CD4-positive, alpha-beta T cell treated with Interleukin-21 for 1 hour (primary cell): ENCODE measurements at regions not wholly inside any gene's neighbourhood (a gene's known extent, or its start where the extent isn't known, plus 50 kb on each side); places are given as distances from the start of the nearest gene placed in this dataset.
"Not testable (repeated sequence)": the region's sequence is repeated elsewhere in the genome, so short reads cannot be mapped to it uniquely, and the experiment has no call there.

Experiments
- DNase-seq: peaks from one replicate; pipeline ENCODE4 v3.0.0-alpha.2; 2020

DNA sequence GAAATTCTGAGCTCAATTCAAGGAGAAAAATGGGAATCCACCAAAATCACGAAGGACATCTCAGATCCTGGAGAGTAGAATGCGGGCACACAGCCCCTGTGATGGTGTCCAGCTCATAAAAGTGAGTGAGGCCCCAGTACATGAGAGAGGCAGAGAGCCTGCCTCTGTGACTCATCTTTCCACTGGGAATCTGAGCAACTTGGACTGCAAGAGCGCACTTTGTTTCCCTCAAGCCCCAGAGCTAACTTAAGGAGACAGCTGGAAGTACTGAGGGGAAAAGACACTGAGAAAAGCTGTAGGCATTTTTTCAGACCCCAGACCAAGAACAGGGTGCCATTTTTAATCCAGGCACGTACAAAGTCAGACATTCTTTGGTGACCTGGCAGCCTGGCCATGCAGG lies 273.7 kb downstream of the C11orf87 start:
- DNase-seq = no peak

DNA sequence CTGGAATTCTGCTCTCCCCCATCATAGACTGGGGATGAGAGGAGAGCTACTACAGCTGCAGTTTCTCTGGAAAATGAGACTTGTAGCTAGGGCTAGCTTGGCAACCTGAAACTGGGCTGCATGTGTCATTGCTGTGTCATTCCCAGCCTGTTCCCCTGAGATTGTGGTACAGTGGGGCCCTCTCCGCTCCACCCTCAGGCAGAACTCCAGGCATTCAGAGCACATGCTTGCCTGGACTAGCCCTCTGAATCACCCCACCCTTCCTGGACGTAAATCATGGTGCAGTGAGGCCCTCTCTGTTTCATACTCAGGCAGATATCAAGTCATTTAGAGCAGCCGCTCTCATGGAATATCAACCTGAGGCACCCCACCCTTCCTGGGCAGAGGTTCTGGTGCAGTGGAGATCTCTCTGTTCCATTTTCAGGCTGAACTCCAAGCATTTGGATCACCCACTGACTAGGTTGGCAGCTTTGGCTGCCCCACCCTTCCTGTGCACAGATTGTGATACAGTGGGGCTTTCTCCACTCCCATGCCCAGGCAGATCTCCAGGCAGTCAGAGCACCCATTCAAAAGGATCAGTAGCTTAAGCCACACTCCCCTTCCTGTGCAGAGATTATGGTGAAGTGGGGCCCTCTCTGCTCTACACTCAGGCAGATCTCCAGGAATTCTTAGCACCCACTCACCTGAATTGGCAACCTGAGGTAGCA lies 274.4 kb downstream of the C11orf87 start:
- DNase-seq = no peak

DNA sequence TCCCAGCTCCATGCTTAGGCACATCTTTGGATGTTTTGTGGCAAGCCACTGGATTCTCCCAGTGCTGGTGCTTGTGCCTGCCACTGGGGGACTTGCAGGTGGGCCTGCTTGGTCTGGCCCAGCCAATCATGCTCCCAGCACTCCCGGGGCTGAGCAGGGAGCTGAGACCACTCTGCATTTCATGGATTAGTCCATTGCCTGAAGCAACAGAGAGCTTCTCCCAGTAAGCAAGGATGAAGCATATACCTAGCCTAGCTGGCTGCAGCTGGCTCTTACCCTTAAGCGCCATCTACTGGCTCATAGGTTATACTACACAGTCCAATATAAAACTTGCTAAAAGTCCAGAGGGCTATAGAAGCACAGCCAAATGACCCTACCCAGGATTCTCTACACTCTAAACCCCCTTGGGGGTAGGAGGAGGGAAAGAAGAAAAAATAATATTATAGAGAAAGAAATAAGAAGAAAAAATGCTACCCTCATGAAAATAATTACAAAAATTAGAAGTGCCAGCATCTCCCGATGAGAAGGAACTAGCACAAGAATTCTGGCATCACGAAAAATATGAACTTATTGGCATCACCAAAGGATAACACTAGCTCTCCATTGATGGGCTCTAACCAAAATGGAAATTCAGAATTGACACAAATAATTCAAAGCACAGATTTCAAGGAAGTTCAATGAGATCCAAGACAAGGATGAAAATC lies 275.3 kb downstream of the C11orf87 start:
- DNase-seq = no peak

DNA sequence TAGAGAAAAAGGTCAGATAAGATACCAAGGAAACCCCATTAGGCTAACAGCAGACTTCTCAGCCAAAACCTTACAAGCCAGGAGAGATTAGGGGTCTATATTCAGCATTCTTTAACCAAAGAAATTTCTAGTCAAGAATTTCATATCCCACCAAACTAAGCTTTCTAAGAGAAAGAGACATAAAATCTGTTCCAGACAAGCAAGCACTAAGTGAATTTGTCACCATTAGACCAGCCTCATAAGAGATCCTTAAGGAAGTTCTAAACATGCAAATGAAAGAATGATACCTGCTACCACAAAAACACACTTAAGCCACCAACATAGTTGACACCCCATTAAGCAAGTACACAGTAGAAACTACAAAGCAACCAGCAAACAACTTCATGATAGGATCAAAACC lies 276.2 kb downstream of the C11orf87 start:
- no peak for DNase-seq

DNA sequence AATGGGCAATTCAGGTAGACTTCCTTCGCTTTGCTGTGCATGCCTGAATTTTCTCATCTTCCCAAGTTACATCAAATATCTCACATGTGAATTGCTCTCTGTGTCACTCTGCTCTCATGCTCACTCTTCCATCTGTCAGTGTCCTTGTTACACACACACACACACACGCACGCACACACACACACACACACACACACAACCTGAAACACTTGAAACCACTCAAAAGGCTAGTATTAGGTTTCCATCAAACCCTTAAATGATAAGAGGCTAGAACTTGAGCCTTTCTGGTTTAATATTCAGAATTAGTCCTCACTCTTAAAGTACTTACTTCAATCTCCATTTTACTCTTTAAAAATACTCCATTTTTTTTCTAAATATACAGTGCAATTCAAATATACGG lies 282.4 kb downstream of the C11orf87 start:
- no peak for DNase-seq

DNA sequence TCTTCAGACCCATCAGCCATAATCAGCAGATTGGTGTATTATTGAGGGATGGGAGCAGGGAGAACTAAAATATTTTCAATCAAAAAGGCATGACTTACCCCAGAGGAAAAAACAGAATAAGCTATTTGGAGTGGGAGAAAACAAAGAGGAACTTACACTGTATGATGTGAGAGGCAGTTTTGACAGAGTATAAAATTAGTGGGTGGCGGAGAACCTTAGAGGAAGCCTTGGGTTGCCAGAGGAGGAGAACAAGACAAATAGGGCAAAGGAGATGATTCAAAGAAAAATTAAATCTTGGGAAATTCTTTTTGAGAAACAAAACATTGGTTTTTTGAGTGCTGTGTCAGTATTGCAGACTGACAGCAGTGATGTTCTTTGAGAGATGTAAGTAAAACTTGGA lies 285.0 kb downstream of the C11orf87 start:
- no peak for DNase-seq

DNA sequence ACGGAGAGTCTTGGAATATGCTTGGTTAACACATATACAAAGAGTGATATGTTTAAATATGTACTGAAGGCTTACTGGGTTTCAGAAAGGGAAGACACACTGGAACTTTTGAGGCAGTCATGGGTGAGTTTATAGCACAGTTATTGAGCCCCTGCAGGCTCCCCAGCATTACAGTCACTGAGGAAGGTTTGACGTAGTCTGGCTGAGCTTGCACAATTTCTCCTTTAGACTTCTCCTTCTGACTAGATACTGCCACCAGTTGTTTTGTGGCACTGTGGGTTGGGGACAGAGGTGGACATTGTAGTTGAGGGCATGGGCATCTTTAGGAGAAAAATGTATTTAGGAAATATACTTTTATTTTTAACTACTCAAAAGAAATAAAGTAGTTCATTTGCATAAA lies 285.4 kb downstream of the C11orf87 start:
- no peak for DNase-seq

DNA sequence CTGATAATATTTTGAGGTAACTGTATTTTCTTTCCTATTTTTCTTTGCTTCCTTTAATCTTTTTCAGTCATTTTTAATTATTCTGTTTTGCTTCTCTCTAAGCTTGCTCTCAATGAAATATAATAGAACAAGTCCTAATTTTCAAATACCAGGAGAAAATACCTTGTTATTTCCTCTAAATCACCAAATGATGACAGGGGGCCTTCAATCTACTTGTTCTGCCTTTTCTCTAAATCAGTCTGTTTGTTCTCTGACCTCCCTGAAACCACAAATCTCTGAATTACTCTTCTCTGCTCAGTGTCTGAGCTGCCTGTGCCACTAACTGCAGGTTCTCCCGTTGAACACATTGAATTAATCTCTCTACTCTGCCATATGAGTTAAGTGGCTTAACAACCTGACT lies 286.2 kb downstream of the C11orf87 start:
- no peak for DNase-seq

DNA sequence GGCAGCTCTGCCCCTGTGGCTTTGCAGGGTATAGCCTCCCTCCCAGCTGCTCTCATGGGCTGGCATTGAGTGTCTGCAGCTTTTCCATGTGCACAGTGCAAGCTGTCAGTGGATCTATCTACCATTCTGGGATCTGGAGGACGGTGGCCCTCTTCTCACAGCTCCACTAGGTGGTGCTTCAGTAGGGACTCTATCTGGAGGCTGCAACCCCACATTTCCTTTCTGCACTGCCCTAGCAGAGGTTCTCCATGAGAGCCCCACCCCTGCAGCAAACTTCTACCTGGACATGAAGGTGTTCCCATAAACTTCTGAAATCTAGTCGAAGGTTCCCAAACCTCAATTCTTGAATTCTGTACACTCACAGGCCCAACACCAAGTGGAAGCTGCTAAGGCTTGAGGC lies 292.5 kb downstream of the C11orf87 start:
- not testable (repeated sequence) for DNase-seq

DNA sequence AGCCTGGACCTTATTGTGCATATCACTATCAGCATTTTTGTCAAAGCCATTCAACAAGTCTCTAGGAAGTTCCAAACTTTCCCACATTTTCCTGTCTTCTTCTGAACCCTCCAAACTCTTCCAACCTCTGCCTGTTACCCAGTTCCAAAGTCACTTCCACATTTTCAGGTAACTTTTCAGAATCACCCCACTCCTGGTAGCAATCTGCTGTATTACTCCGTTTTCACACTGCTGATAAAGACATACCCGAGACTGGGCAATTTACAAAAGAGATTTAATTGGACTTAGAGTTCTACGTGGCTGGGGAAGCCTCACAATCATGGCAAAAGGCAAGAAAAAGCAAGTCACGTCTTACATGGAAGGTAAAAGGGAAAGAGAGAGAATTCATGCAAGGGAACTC lies 293.4 kb downstream of the C11orf87 start:
- DNase-seq = not testable (repeated sequence)

DNA sequence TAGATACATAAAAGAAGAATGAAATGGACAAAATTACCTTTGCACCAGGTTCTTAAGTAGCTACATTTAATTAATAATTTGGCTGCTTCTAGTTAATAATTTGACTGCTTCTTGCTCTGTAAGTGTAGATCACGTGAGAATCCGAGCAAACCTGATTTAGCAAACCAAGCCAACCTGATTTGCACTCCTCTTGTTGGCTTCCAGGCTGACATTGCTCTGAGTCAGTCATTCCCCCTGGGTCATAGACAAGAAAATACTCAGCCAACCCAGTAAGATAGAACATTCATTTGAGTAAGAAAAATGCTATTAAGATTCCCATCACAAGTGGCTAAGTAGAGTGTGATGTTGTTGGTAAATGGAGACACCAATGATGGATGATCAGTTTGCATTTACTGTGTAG lies 304.1 kb downstream of the C11orf87 start:
- DNase-seq = no peak

DNA sequence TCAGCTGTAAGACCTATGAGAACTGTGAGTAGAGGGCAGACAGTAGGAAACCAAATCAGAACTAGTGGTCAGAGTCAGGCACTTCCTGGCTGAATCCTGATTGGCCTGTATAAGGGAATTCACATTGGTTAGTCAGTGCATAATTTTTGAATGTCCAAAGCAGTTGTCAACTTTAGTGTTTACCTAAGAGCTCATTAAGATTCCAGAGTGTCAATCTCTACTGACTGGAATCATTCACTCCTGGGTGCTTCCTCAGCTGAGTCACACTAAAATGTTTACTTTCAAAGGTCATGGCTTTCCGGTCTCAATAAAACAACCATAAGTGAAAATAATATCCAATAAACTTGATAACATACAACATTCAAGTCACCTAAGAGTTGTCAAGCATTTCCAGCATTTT lies 306.1 kb downstream of the C11orf87 start:
- no peak for DNase-seq

DNA sequence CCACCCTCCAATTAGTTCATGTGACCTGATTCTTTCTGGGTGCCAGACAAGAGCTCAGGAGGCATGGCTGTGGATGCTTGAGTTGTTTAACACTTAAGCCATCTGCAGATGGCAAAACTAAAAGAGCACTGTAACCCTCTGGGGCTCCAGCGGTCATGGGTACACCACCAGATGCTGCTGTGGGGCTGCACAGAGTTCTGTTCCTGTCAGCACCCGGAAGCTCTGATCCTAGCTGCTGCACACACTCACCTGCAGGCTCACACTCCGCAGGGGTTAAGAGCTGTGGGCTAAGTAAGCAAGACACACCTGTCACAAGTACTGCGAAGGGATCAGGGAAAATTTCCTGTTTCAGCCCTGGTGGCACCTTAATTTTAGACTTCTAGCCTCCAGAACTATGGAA lies 307.8 kb downstream of the C11orf87 start:
- DNase-seq = no peak

DNA sequence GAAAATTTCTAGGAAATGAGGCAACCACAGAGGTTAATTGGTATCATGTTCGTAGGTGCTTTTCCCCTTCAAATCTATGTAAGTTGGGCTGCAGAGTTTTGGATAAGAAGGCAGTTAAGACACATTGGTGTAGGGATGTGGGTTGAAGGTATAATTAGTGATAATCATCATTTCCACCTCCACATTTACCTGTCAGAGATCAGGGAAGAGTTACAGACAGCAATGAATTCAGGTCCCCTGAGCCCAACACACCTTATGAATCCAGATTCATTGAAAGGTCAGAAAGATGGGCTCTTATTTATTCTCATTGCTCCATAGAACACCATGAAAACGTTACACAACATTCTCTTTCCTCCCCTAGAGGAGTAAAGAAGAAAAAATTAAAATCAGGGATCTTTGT lies 308.7 kb downstream of the C11orf87 start:
- no peak for DNase-seq

DNA sequence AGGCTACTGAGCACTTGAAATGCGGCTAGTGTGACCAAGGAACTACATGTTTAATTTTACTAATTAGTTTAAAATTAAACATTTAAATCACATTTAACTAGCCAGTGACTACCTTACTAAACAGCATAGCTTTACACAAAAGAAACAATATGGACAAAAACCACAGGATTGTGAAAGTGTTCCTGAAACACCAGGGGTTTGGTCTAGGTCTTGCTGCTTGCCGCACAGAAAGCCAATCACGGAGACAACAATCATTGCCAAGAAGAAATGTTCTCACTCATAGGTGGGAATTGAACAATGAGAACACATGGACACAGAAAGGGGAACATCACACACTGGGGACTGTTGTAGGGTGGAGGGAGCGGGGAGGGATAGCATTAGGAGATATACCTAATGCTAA lies 309.5 kb downstream of the C11orf87 start:
- DNase-seq = no peak

DNA sequence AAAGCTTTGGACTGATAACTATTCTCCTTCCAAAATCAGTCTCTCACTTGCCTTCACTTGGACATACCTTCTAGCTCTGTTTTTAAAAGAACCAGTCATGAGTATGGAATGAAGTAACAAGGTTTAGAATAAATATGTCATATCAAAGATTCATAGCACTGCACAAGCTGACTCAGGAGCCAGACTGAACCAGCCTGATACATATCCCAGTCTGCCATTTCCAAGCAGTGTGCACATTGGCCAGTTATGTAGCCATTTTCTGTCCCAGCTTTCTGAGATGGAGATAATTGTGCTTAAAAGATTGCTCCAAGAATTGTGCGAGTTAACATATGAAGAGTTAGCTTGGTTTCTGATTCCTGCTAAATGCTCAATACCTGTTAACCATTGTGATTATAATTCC lies 311.3 kb downstream of the C11orf87 start:
- no peak for DNase-seq

DNA sequence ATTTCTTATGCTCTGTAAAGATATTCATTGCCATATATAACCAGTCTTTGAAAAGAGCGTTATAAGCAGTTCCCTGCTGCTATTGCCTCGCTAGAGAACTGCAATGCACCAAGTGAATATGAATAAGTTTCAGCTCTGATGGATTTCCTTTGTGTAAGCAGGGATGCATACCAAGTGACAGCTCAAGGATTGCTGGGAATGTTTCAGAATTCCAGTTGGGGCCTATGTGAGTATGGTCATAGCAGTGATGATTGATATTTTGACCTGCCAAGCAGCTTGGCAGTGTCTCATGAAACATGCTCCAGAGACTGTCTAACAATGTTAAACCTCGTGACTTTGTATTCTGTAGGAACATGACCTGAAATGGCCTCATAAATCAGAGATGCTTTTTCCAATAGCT lies 312.6 kb downstream of the C11orf87 start:
- no peak for DNase-seq

DNA sequence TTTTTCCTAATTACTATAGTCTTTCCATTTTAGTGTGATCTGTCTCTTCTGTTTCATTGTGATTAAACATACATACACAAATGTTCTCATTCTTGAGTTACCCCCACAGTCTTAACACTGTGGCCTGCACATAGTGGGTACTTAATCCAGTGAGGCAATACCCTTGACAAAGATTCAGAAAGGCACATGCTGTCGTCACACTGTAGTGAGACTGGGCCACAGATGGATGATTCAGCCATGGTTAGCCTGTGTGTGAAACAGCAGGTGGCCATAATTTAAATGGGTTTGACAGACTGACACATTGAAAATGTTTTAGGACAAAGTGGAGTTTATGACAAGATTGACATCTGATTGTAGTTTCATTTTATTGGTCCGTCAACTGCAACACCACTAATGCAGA lies 313.1 kb downstream of the C11orf87 start:
- DNase-seq = no peak

DNA sequence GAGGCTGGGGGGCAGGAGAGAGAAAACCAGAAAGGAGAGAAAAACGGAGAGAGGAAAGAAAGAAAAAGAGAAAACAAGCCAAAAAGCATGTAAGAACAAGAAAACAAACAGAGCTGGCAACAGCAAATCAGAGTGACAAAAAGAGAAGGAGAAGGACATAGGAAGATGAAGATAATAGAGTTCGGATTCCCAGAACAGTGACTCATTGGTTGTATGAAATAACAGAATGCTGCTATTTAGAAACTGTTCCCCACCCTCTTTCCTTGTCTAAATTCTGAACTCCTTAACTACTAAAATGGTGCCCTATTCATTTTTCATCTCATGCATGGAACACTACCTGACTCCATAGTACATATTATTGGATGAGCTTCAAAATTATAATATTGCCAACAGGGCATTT lies 317.4 kb downstream of the C11orf87 start:
- no peak for DNase-seq

DNA sequence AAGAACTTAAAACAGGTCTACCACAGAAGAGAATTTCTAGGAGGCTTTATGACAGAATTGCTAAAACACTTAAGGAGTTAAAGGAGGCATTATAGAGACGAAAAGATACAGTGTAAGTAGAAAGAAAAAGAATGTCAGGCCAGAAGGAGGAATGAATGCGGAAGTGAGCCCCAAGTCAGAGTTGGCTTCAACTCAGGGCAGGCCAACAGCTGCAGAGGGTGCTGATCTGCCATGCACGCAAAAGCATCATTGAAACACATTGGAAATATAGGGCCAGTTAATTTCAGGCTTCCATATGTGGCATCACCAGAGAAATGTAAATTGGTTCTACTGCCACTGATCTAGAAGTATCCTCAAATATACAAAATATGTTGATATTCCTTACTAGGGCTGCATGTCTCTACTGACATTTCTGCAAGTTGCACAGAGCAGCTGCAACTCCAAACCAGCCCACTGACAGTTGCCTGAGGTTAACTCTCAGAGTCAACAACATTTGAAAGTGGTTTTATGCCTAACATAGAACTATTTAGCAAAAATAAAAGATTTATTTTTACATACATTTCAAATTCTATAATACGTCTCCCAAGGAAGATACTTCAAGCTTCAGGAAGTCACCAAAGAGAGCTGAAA lies 324.1 kb downstream of the C11orf87 start:
- no peak for DNase-seq

DNA sequence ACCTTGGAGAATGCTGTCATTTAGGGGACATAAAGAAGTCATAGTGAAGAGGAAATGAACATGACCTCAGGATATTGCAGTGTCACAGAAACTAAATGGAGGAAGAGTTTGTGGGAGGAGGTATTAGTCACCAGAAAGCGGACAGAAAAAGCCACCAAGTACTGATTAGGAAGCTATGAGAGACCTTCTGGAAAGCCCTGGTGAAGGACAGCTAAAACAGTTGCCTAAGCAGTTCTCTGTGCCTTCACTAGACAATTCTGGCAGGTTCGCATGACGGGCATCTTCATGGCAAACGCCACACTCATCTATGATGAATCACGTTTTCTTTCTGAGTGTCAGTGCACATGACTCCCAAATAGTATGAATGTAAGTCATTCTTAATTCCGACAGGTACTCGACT lies 325.8 kb downstream of the C11orf87 start:
- DNase-seq = no peak

DNA sequence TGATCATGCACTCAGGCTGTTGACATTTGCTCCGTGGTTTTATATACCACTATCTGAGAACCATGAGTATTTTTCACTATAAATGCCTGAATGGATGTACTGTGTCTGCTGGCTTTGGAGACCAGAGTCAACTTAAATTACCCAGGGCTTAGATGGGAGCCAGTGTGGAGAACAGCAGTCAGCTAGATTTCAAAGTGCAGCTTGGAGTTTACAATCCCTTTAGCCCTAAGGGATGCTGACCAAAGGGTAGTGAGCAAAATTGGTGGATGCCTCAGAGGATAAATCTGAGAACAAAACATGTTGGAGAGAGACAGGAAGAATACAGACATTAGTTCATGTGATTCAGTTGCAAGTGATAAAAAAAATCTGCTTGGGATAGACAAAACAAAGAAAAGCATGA lies 327.5 kb downstream of the C11orf87 start:
- DNase-seq = no peak

DNA sequence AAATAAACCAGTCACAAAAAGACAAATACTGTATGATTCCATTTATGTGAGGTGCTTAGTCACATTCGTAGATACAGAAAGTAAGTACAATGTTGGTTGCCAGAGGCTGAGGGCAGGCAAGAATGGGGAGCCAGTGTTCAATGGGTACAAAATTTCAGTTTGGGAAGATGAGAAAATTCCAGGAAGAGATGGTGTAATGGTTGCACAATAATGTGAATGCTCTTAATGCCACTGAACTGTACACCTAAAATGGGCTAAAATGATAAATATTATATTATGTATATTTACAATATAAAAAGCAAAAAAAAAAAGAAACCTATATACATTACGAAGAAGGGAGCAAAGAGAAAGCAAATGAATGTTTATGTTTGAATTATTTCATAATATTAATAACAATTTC lies 329.0 kb downstream of the C11orf87 start:
- no peak for DNase-seq

DNA sequence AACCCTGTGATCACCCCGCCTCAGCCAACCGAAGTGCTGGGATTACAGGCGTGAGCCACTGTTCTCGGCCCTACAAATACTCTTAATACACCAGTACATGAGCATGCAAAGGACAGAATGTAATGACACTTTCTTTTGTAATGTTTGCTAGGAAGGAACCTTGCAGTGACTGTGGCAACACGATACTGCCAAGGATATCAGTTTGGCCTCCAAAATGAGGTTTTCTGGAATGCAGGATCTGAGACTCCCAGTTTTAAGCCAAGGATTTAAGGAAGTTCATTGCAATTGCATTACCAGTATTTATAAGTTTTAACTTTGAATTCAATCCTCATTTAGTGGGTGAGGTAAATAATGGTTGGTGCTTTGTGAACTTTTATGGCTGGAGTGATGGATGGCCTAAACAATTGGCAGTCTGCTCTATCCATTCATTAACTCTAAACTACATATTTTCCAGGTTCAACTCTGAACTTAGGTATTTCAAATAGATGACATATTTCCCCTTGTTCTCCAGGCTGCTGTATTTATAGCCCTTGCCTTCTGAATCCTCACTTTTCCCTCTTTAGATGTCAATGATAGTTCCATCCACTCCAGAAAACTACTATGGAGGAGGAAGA lies 330.3 kb downstream of the C11orf87 start:
- DNase-seq = no peak
